OCI-LY1 (cell line): ENCODE measurements at regions not wholly inside any gene's neighbourhood (a gene's known extent, or its start where the extent isn't known, plus 50 kb on each side); places are given as distances from the start of the nearest gene placed in this dataset.

ENCODE experiments used
- EZH2 ChIP-seq: fragments of 200-600 bp; sonication (generic), shearing (Covaris generic); IDR thresholded peaks from 2 replicates; pipeline ENCODE4 v1.8.0; 2017; ENCODE audit warnings: borderline replicate concordance, mixed run types, mild to moderate bottlenecking, antibody characterized with exemption, low read length, moderate library complexity, mixed read lengths
- TF ChIP-seq, protein P1 (sequence below): fragments of 200-600 bp; sonication (generic), shearing (Covaris generic); IDR thresholded peaks from 2 replicates; pipeline ENCODE4 v1.5.1; 2017; ENCODE audit warnings: mild to moderate bottlenecking, antibody characterized with exemption, low read length, moderate library complexity, mixed read lengths

DNA sequence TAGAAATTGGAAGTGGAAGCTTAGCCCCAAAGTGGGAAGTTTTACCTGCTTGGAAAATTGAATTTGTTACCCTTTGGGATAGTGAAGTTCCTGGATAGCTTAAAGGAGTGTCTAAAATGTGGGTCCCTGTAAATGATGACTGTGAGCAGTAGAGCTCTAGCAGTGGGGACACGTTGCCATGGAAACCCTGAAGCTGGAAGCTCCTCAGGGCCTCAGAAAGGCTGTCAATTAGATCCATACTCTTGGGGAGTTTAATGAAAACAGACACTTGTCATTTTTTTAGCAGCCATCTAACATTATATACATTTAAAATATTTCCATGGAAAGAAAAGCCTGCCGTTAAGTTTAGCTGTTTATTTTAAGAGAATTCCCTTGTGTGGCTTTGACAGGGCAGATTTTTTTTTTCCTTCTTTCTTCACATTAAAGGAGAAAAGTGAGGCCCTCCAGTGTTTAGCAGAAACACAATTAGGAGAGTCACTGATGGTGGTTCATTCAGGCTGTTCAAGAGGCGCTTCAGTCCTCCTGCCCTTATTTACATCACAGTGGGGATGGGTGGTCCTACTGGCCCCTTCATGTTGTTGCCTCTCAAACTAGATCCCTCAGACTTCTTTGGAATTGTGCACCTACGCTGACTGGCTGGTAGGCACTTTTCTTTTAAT, 518.4 kb downstream of the CCSER2 start:
- TF ChIP-seq, protein P1, sequence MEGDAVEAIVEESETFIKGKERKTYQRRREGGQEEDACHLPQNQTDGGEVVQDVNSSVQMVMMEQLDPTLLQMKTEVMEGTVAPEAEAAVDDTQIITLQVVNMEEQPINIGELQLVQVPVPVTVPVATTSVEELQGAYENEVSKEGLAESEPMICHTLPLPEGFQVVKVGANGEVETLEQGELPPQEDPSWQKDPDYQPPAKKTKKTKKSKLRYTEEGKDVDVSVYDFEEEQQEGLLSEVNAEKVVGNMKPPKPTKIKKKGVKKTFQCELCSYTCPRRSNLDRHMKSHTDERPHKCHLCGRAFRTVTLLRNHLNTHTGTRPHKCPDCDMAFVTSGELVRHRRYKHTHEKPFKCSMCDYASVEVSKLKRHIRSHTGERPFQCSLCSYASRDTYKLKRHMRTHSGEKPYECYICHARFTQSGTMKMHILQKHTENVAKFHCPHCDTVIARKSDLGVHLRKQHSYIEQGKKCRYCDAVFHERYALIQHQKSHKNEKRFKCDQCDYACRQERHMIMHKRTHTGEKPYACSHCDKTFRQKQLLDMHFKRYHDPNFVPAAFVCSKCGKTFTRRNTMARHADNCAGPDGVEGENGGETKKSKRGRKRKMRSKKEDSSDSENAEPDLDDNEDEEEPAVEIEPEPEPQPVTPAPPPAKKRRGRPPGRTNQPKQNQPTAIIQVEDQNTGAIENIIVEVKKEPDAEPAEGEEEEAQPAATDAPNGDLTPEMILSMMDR, result no peak
- no peak for TF ChIP-seq EZH2
